ENCODE measurements at regions not wholly inside any gene's neighbourhood (a gene's known extent, or its start where the extent isn't known, plus 50 kb on each side); places are given as distances from the start of the nearest gene placed in this dataset.

- no peak for DNase-seq
- Histone ChIP-seq H3K36me3 (no peaks in the 10 kb centered on the region), H3K27ac (no peak overlapping the region), H3K4me1 (peaks cover 0 to 15% (median 2%) of the 10 kb centered on the region in 4 donors), H3K9me3 (peaks cover 0 to 7% of the 10 kb centered on the region in 2 donors), H3K27me3 (peaks cover 10% of the 10 kb centered on the region), H3K4me3 (no peak overlapping the region)
- intact Hi-C loops (cut with DNase I; ENCODE audit: low total_unique reads) (no loop called here), in situ Hi-C loops (cut with MboI; ENCODE audit: low pct_ligation_motif_present in 1 of 4, low pct_unique_long_range_greater_than_20kb in 1 of 4, low sequenced_read_pairs in 3 of 4) (no loop called here)
- 86 to 88% methylated on average over 1 to 3 of the region's 3 CpGs for WGBS, 2 donors (ENCODE audit: low coverage in 1 of 2)
- TF ChIP-seq CTCF (IDR thresholded peaks at IDR 0.05) (no peak), EP300 (IDR thresholded peaks at IDR 0.05; ENCODE audit: low read depth) (no peak), POLR2A (IDR thresholded peaks at IDR 0.05) (no peak), POLR2AphosphoS5 (IDR thresholded peaks at IDR 0.05) (no peak)
Measured at GRCh38 chr1:114258074-114258473, 104.4 kb upstream of the SYT6 start.

GRCh38 chr1:114257554-114257953 is 103.9 kb upstream of the SYT6 start:
- no peak for DNase-seq
- Histone ChIP-seq H3K4me3 (no peak overlapping the region), H3K27me3 (peaks cover 10% of the 10 kb centered on the region), H3K27ac (no peak overlapping the region), H3K9me3 (peaks cover 0 to 7% of the 10 kb centered on the region in 2 donors), H3K4me1 (peaks cover 0 to 13% (median 2%) of the 10 kb centered on the region in 4 donors), H3K36me3 (no peaks in the 10 kb centered on the region)
- no peak for TF ChIP-seq POLR2AphosphoS5 (IDR thresholded peaks at IDR 0.05)
- no peak for TF ChIP-seq CTCF (IDR thresholded peaks at IDR 0.05)
- TF ChIP-seq POLR2A (IDR thresholded peaks at IDR 0.05): no peak
- TF ChIP-seq EP300 (IDR thresholded peaks at IDR 0.05; ENCODE audit: low read depth): no peak
- intact Hi-C loops (cut with DNase I; ENCODE audit: low total_unique reads): no loop called here
- WGBS, 2 donors (ENCODE audit: low coverage in 1 of 2): 71% methylated on average over 1 of the region's 1 CpG; no CpG with 5 or more reads in 1 of the 2 donors
- in situ Hi-C loops (cut with MboI; ENCODE audit: low pct_ligation_motif_present in 1 of 4, low pct_unique_long_range_greater_than_20kb in 1 of 4, low sequenced_read_pairs in 3 of 4): no loop called here

- TF ChIP-seq EP300 (IDR thresholded peaks at IDR 0.05; ENCODE audit: low read depth) (no peak), CTCF (IDR thresholded peaks at IDR 0.05) (no peak), POLR2A (IDR thresholded peaks at IDR 0.05) (no peak), POLR2AphosphoS5 (IDR thresholded peaks at IDR 0.05) (no peak)
- Histone ChIP-seq H3K4me3 (no peak overlapping the region), H3K4me1 (no peaks in the 10 kb centered on the region), H3K9me3 (peaks cover 0 to 7% of the 10 kb centered on the region in 2 donors), H3K36me3 (no peaks in the 10 kb centered on the region), H3K27me3 (no peaks in the 10 kb centered on the region), H3K27ac (no peak overlapping the region)
- in situ Hi-C loops (cut with MboI; ENCODE audit: low pct_ligation_motif_present in 1 of 4, low pct_unique_long_range_greater_than_20kb in 1 of 4, low sequenced_read_pairs in 3 of 4) (no loop called here), intact Hi-C loops (cut with DNase I; ENCODE audit: low total_unique reads) (no loop called here)
- DNase-seq: no peak
- 45 to 80% methylated on average over 1 of the region's 1 CpG for WGBS, 2 donors (ENCODE audit: low coverage in 1 of 2)
Measured at GRCh38 chr1:114253900-114254299, 100.2 kb upstream of the SYT6 start.

- no peaks in the 10 kb centered on the region for H3K27me3 ChIP-seq
- no peaks in the 10 kb centered on the region for H3K36me3 ChIP-seq
- intact Hi-C loops (cut with DNase I; ENCODE audit: low total_unique reads) (no loop called here), in situ Hi-C loops (cut with MboI; ENCODE audit: low pct_ligation_motif_present in 1 of 4, low pct_unique_long_range_greater_than_20kb in 1 of 4, low sequenced_read_pairs in 3 of 4) (no loop called here)
- no peaks in the 10 kb centered on the region for H3K4me1 ChIP-seq
- no peak overlapping the region for H3K27ac ChIP-seq
- H3K9me3 ChIP-seq: peaks cover 0 to 7% of the 10 kb centered on the region in 2 donors
- no peak overlapping the region for H3K4me3 ChIP-seq
- DNase-seq: no peak
- WGBS, 2 donors (ENCODE audit: low coverage in 1 of 2): 90 to 100% methylated on average over 3 to 4 of the region's 4 CpGs
- TF ChIP-seq POLR2A (IDR thresholded peaks at IDR 0.05): no peak
- TF ChIP-seq EP300 (IDR thresholded peaks at IDR 0.05; ENCODE audit: low read depth): no peak
- no peak for TF ChIP-seq POLR2AphosphoS5 (IDR thresholded peaks at IDR 0.05)
- TF ChIP-seq CTCF (IDR thresholded peaks at IDR 0.05): no peak
Measured at GRCh38 chr1:114251573-114251939, 97.9 kb upstream of the SYT6 start.

Data from transverse colon (tissue), 4 donors.